ENCODE measurements at regions not wholly inside any gene's neighbourhood (a gene's known extent, or its start where the extent isn't known, plus 50 kb on each side); places are given as distances from the start of the nearest gene placed in this dataset.
A peak's percentile ranks its signal among the peaks of the same experiment; 100 is the strongest.

GRCh38 chr5:110338341-110339083, 388.0 kb downstream of the TMEM232 start:
- DNase-seq (ENCODE audit: low spot score): no peak
- no peaks in the 10 kb centered on the region for H3K79me2 ChIP-seq (replicated peaks; ENCODE audit: insufficient read depth)
- H3K4me2 ChIP-seq: no peak overlapping the region
- no peaks in the 10 kb centered on the region for H3F3A ChIP-seq (replicated peaks; ENCODE audit: low read depth)
- H3K4me3 ChIP-seq: no peak overlapping the region
- TF ChIP-seq NANOG (IDR thresholded peaks at IDR 0.05; ENCODE audit: borderline replicate concordance) (no peak), REST (IDR thresholded peaks at IDR 0.05; ENCODE audit: unreplicated experiment) (no peak), ZNF114 (CRISPR knock-in tag; IDR thresholded peaks at IDR 0.05) (no peak)
- TF ChIP-seq, protein P1, sequence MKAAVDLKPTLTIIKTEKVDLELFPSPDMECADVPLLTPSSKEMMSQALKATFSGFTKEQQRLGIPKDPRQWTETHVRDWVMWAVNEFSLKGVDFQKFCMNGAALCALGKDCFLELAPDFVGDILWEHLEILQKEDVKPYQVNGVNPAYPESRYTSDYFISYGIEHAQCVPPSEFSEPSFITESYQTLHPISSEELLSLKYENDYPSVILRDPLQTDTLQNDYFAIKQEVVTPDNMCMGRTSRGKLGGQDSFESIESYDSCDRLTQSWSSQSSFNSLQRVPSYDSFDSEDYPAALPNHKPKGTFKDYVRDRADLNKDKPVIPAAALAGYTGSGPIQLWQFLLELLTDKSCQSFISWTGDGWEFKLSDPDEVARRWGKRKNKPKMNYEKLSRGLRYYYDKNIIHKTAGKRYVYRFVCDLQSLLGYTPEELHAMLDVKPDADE (IDR thresholded peaks at IDR 0.05): no peak
- no peaks in the 10 kb centered on the region for H3K9me2 ChIP-seq (ENCODE audit: insufficient read depth)
- no peaks in the 10 kb centered on the region; the same call in 1 of the 2 replicates for H3K4me1 ChIP-seq (ENCODE audit: insufficient read depth)
- ATAC-seq: no peak
- Mint-ChIP-seq H3K27me3 (ENCODE audit: insufficient read depth, low read depth, poor library complexity) (peaks cover 2% of the 10 kb centered on the region), H3K9me3 (no peaks in the 10 kb centered on the region), H3K4me1 (peaks cover 11% of the 10 kb centered on the region), H3K4me3 (no peak overlapping the region), H3K27ac (no peak overlapping the region; the same call in 1 of the 2 replicates), H3K36me3 (ENCODE audit: low read depth) (no peaks in the 10 kb centered on the region)
- no peaks in the 10 kb centered on the region for H3K27me3 ChIP-seq (ENCODE audit: insufficient read depth)
- H4K20me1 ChIP-seq (replicated peaks; ENCODE audit: insufficient read depth): no peaks in the 10 kb centered on the region
- no peak overlapping the region for H2AFZ ChIP-seq
- no peaks in the 10 kb centered on the region for H3K36me3 ChIP-seq (ENCODE audit: insufficient read depth)
- no peak overlapping the region for H3K27ac ChIP-seq (ENCODE audit: low read depth)

DNA sequence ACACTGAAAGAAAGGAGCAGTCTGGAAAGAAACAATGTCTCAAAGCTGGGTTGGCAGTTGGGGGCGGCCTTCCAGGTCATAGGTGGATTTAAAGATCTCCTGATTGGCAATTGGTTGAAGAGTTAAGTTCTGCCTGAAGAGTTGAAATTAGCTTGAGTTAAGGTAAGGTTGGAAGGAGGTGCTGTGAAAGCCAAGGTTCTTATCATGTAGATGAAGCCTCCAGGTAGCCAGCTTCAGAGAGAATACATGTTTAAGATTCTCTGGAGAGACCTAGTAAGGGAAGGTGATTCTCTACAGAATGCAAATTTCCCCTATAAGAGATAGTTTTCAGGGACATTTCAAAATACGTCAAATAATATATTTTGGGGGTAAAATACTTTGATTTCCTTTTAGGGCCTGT, 387.1 kb downstream of the TMEM232 start:
- ATAC-seq: peak; percentile 55
- no peak overlapping the region for H3K27ac Mint-ChIP-seq
- peaks cover 11% of the 10 kb centered on the region for H3K4me1 Mint-ChIP-seq

More for the DNA sequence above, 387.1 kb downstream of the TMEM232 start:
- 0 out of 2 replicates have a peak overlapping the region, but pooled peaks have one; percentile 21 for H2AFZ ChIP-seq
- H3K9me2 ChIP-seq (ENCODE audit: insufficient read depth): no peaks in the 10 kb centered on the region
- peak; percentile 13 for DNase-seq (ENCODE audit: low spot score)
- H3K36me3 ChIP-seq (ENCODE audit: insufficient read depth): no peaks in the 10 kb centered on the region
- H3K9me3 Mint-ChIP-seq: no peaks in the 10 kb centered on the region
- H3K4me1 ChIP-seq (ENCODE audit: insufficient read depth): no peaks in the 10 kb centered on the region; the same call in 1 of the 2 replicates
- H3K27ac ChIP-seq (ENCODE audit: low read depth): no peak overlapping the region
- no peak overlapping the region for H3K4me3 ChIP-seq
- H3K4me3 Mint-ChIP-seq: no peak overlapping the region
- no peaks in the 10 kb centered on the region for H3K36me3 Mint-ChIP-seq (ENCODE audit: low read depth)
- H3F3A ChIP-seq (replicated peaks; ENCODE audit: low read depth): no peaks in the 10 kb centered on the region
- no peaks in the 10 kb centered on the region for H3K79me2 ChIP-seq (replicated peaks; ENCODE audit: insufficient read depth)
- H3K27me3 Mint-ChIP-seq (ENCODE audit: insufficient read depth, low read depth, poor library complexity): peaks cover 2% of the 10 kb centered on the region
- H4K20me1 ChIP-seq (replicated peaks; ENCODE audit: insufficient read depth): no peaks in the 10 kb centered on the region
- H3K27me3 ChIP-seq (ENCODE audit: insufficient read depth): no peaks in the 10 kb centered on the region
- no peak overlapping the region for H3K4me2 ChIP-seq
- peak; percentile 92 for TF ChIP-seq ZNF462 (CRISPR knock-in tag; IDR thresholded peaks at IDR 0.05)
- TF ChIP-seq CTCF (conservative IDR thresholded peaks at IDR 0.05; ENCODE audit: low read depth in 2 of 2): no peak

All from GM23338 (cell line).